GM23338 (cell line): ENCODE measurements at regions not wholly inside any gene's neighbourhood (a gene's known extent, or its start where the extent isn't known, plus 50 kb on each side); places are given as distances from the start of the nearest gene placed in this dataset.

Experiments
- ATAC-seq: fragments of 200-7000 bp; cut with Tn5 transposase; 3 replicates; pipeline ENCODE4 v1.9.1; 2020
- DNase-seq: peaks from one replicate; pipeline ENCODE4 v3.0.0-alpha.2; 2015; ENCODE audit warnings: low spot score
- H2AFZ ChIP-seq: fragments of 200-600 bp; sonication (generic); 2 replicates; pipeline ENCODE4 v1.8.0; 2016; ENCODE audit warnings: antibody characterized with exemption, mild to moderate bottlenecking, moderate library complexity
- H3F3A ChIP-seq: fragments of 200-600 bp; sonication (generic); replicated peaks from 2 replicates; pipeline ENCODE4 v1.8.0; 2017; ENCODE audit warnings: antibody characterized with exemption, mixed run types, low read depth
- H3K27ac ChIP-seq: fragments of 200-600 bp; sonication (generic); 2 replicates; pipeline ENCODE4 v1.6.1; 2016; ENCODE audit warnings: low read depth
- H3K27me3 ChIP-seq: fragments of 200-600 bp; sonication (generic); 2 replicates; pipeline ENCODE4 v1.8.0; 2016; ENCODE audit warnings: mild to moderate bottlenecking, mixed run types, moderate library complexity; ENCODE audit not compliant: insufficient read depth
- H3K36me3 ChIP-seq: fragments of 200-600 bp; sonication (generic); 2 replicates; pipeline ENCODE4 v1.8.0; 2016; ENCODE audit warnings: mild to moderate bottlenecking; ENCODE audit not compliant: insufficient read depth
- H3K4me1 ChIP-seq: fragments of 200-600 bp; sonication (generic); 2 replicates; pipeline ENCODE4 v1.8.0; 2016; ENCODE audit warnings: mild to moderate bottlenecking, moderate library complexity; ENCODE audit not compliant: insufficient read depth
- H3K4me2 ChIP-seq: fragments of 200-600 bp; sonication (generic); 2 replicates; pipeline ENCODE4 v1.7.1; 2017; ENCODE audit warnings: mixed run types
- H3K4me3 ChIP-seq: fragments of 200-600 bp; sonication (generic); 2 replicates; pipeline ENCODE4 v1.6.1; 2016; ENCODE audit warnings: mixed run types
- H3K79me2 ChIP-seq: fragments of 200-600 bp; sonication (generic); replicated peaks from 2 replicates; pipeline ENCODE4 v1.8.0; 2017; ENCODE audit warnings: mild to moderate bottlenecking; ENCODE audit not compliant: insufficient read depth
- H3K9me2 ChIP-seq: fragments of 200-600 bp; sonication (generic); 2 replicates; pipeline ENCODE4 v1.8.0; 2017; ENCODE audit not compliant: insufficient read depth
- H4K20me1 ChIP-seq: fragments of 200-600 bp; sonication (generic); replicated peaks from 2 replicates; pipeline ENCODE4 v1.8.0; 2017; ENCODE audit warnings: mild to moderate bottlenecking; ENCODE audit not compliant: insufficient read depth
- H3K27ac Mint-ChIP-seq: 2 replicates; pipeline ENCODE4 v1.8.0; 2020; ENCODE audit warnings: inconsistent platforms, mild to moderate bottlenecking, moderate library complexity, mixed read lengths
- H3K27me3 Mint-ChIP-seq: 3 replicates; pipeline ENCODE4 v1.8.0; 2022; ENCODE audit warnings: low read depth, mild to moderate bottlenecking, moderate library complexity, mixed read lengths, inconsistent platforms; ENCODE audit not compliant: insufficient read depth, poor library complexity
- H3K36me3 Mint-ChIP-seq: 3 replicates; pipeline ENCODE4 v1.8.0; 2021; ENCODE audit warnings: low read depth, mild to moderate bottlenecking, inconsistent platforms, moderate library complexity, mixed read lengths
- H3K4me1 Mint-ChIP-seq: 3 replicates; pipeline ENCODE4 v1.8.0; 2020; ENCODE audit warnings: mild to moderate bottlenecking, inconsistent platforms, mixed read lengths
- H3K4me3 Mint-ChIP-seq: 3 replicates; pipeline ENCODE4 v1.8.0; 2021; ENCODE audit warnings: moderate library complexity, mild to moderate bottlenecking, inconsistent platforms, mixed read lengths
- H3K9me3 Mint-ChIP-seq: 3 replicates; pipeline ENCODE4 v1.8.0; 2020; ENCODE audit warnings: moderate library complexity, mild to moderate bottlenecking, inconsistent platforms, mixed read lengths
- CREB1 ChIP-seq: fragments of 250-450 bp; sonication (Bioruptor Pico); IDR thresholded peaks from 2 replicates; pipeline ENCODE4 v1.5.0; 2020; ENCODE audit warnings: low read depth, mild to moderate bottlenecking, moderate library complexity
- POLR2AphosphoS5 ChIP-seq: IDR thresholded peaks from 2 replicates; pipeline ENCODE4 v1.6.1; 2016; ENCODE audit warnings: antibody characterized with exemption, low read depth
- STAT1 ChIP-seq: IDR thresholded peaks from one replicate; pipeline ENCODE4 v1.6.1; 2016; ENCODE audit warnings: antibody characterized with exemption; ENCODE audit not compliant: unreplicated experiment
- ZNF114 ChIP-seq: fragments of 250-450 bp; sonication (Bioruptor Pico); IDR thresholded peaks from 2 replicates; pipeline ENCODE4 v1.5.0; 2020; ENCODE audit warnings: mild to moderate bottlenecking, moderate library complexity
- ZNF331 ChIP-seq: fragments of 250-450 bp; sonication (Bioruptor Pico); IDR thresholded peaks from 2 replicates; pipeline ENCODE4 v1.5.0; 2020; ENCODE audit warnings: low read depth, mild to moderate bottlenecking, moderate library complexity
- TF ChIP-seq, protein P1 (sequence below): fragments of 250-450 bp; sonication (Bioruptor Pico); IDR thresholded peaks from 2 replicates; pipeline ENCODE4 v1.5.0; 2020; ENCODE audit warnings: mild to moderate bottlenecking, moderate library complexity
- TF ChIP-seq, protein P2 (sequence below): IDR thresholded peaks from one replicate; pipeline ENCODE4 v1.6.1; 2018; ENCODE audit warnings: antibody characterized with exemption; ENCODE audit not compliant: unreplicated experiment
- TF ChIP-seq, protein P3 (sequence below), 2 experiments: fragments of 200-600 bp in 1 of 2; sonication (generic) in 1 of 2; conservative IDR thresholded peaks; 2 replicates each; pipeline versions ENCODE4 v1.5.1 to v1.6.1; 2016 to 2017; ENCODE audit warnings: antibody characterized with exemption in 2 of 2, low read depth in 2 of 2, mild to moderate bottlenecking in 2 of 2, moderate library complexity in 1 of 2
- TF ChIP-seq, protein P4 (sequence below): IDR thresholded peaks from 2 replicates; pipeline ENCODE4 v1.6.1; 2016; ENCODE audit warnings: antibody characterized with exemption

DNA sequence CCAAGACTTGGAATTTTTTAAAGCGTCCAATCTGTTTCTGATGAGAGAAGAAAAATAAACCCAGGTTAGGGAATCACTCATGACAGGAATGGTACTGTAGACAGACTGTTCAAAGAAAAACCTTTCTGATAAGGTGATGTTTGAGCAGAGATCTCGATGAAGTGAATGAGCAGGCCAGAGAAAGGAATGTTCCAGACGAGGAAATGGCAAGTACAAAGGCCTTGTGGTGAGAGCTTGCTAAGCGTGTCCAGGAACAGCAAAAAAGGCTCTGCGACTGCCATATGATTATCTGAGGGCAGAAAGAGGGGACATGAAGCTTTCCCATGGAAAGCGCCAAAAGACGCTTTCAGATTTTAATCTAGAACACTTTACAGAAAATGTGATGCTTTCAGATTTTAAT, 458.4 kb upstream of the SOX5 start (continued):
- TF ChIP-seq, protein P1, sequence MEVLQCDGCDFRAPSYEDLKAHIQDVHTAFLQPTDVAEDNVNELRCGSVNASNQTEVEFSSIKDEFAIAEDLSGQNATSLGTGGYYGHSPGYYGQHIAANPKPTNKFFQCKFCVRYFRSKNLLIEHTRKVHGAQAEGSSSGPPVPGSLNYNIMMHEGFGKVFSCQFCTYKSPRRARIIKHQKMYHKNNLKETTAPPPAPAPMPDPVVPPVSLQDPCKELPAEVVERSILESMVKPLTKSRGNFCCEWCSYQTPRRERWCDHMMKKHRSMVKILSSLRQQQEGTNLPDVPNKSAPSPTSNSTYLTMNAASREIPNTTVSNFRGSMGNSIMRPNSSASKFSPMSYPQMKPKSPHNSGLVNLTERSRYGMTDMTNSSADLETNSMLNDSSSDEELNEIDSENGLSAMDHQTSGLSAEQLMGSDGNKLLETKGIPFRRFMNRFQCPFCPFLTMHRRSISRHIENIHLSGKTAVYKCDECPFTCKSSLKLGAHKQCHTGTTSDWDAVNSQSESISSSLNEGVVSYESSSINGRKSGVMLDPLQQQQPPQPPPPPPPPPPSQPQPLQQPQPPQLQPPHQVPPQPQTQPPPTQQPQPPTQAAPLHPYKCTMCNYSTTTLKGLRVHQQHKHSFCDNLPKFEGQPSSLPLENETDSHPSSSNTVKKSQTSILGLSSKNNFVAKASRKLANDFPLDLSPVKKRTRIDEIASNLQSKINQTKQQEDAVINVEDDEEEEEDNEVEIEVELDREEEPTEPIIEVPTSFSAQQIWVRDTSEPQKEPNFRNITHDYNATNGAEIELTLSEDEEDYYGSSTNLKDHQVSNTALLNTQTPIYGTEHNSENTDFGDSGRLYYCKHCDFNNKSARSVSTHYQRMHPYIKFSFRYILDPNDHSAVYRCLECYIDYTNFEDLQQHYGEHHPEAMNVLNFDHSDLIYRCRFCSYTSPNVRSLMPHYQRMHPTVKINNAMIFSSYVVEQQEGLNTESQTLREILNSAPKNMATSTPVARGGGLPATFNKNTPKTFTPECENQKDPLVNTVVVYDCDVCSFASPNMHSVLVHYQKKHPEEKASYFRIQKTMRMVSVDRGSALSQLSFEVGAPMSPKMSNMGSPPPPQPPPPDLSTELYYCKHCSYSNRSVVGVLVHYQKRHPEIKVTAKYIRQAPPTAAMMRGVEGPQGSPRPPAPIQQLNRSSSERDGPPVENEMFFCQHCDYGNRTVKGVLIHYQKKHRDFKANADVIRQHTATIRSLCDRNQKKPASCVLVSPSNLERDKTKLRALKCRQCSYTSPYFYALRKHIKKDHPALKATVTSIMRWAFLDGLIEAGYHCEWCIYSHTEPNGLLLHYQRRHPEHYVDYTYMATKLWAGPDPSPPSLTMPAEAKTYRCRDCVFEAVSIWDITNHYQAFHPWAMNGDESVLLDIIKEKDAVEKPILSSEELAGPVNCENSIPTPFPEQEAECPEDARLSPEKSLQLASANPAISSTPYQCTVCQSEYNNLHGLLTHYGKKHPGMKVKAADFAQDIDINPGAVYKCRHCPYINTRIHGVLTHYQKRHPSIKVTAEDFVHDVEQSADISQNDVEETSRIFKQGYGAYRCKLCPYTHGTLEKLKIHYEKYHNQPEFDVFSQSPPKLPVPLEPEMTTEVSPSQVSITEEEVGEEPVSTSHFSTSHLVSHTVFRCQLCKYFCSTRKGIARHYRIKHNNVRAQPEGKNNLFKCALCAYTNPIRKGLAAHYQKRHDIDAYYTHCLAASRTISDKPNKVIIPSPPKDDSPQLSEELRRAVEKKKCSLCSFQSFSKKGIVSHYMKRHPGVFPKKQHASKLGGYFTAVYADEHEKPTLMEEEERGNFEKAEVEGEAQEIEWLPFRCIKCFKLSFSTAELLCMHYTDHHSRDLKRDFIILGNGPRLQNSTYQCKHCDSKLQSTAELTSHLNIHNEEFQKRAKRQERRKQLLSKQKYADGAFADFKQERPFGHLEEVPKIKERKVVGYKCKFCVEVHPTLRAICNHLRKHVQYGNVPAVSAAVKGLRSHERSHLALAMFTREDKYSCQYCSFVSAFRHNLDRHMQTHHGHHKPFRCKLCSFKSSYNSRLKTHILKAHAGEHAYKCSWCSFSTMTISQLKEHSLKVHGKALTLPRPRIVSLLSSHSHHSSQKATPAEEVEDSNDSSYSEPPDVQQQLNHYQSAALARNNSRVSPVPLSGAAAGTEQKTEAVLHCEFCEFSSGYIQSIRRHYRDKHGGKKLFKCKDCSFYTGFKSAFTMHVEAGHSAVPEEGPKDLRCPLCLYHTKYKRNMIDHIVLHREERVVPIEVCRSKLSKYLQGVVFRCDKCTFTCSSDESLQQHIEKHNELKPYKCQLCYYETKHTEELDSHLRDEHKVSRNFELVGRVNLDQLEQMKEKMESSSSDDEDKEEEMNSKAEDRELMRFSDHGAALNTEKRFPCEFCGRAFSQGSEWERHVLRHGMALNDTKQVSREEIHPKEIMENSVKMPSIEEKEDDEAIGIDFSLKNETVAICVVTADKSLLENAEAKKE (CRISPR knock-in tag): no peak

DNA sequence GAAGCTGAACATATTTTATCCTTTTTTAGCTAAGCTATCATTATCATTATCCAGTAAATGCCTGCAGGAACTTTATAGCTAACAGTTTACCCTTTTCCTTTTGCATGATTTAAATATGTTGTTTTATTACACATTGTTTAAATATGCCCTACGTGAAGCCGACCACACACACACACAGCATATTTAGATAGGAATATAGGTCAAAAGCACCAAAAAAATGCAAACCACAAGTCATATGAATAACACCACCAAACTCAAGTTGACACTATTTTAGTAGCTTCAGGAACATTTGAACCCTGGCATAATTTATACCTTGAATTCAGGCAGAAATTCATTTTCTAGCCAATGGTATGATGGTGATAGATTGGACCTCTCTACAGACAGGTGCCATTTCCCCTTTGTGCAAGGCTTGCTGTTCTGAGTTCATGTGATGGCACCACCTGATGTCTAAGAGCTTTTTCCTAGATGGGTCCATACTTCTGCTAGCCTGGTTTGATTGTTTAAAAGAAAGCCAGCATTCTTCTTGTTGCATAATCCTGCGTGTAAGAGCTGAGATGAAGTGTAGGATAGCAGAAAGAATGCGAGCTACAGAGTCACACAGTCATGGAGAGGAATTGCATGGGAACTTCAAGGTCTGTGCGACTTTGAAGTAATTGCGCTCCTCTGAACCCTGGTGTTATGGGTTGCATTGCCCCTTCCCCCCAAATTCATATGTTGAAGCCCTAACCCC, 454.8 kb upstream of the SOX5 start:
- Histone ChIP-seq H3K36me3 (no peaks in the 10 kb centered on the region), H4K20me1 (no peaks in the 10 kb centered on the region), H3K27me3 (no peaks in the 10 kb centered on the region), H3K4me2 (no peak overlapping the region), H3K9me2 (no peaks in the 10 kb centered on the region), H3K4me3 (no peak overlapping the region), H3K27ac (no peak overlapping the region), H3K4me1 (peaks cover 4% of the 10 kb centered on the region; the same call in 1 of the 2 replicates), H3K79me2 (no peaks in the 10 kb centered on the region), H2AFZ (no peak overlapping the region), H3F3A (no peaks in the 10 kb centered on the region)
- H3K9me3 Mint-ChIP-seq: no peaks in the 10 kb centered on the region
- H3K36me3 Mint-ChIP-seq: no peaks in the 10 kb centered on the region
- H3K27me3 Mint-ChIP-seq: peaks cover 2% of the 10 kb centered on the region
- ATAC-seq (peak; percentile 41; the same call in 2 of the 3 replicates), DNase-seq (no peak)
- H3K4me1 Mint-ChIP-seq: peaks cover 16% of the 10 kb centered on the region
- no peak overlapping the region for H3K4me3 Mint-ChIP-seq
- no peak overlapping the region for H3K27ac Mint-ChIP-seq
- TF ChIP-seq, protein P2, sequence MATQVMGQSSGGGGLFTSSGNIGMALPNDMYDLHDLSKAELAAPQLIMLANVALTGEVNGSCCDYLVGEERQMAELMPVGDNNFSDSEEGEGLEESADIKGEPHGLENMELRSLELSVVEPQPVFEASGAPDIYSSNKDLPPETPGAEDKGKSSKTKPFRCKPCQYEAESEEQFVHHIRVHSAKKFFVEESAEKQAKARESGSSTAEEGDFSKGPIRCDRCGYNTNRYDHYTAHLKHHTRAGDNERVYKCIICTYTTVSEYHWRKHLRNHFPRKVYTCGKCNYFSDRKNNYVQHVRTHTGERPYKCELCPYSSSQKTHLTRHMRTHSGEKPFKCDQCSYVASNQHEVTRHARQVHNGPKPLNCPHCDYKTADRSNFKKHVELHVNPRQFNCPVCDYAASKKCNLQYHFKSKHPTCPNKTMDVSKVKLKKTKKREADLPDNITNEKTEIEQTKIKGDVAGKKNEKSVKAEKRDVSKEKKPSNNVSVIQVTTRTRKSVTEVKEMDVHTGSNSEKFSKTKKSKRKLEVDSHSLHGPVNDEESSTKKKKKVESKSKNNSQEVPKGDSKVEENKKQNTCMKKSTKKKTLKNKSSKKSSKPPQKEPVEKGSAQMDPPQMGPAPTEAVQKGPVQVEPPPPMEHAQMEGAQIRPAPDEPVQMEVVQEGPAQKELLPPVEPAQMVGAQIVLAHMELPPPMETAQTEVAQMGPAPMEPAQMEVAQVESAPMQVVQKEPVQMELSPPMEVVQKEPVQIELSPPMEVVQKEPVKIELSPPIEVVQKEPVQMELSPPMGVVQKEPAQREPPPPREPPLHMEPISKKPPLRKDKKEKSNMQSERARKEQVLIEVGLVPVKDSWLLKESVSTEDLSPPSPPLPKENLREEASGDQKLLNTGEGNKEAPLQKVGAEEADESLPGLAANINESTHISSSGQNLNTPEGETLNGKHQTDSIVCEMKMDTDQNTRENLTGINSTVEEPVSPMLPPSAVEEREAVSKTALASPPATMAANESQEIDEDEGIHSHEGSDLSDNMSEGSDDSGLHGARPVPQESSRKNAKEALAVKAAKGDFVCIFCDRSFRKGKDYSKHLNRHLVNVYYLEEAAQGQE: no peak
- TF ChIP-seq CREB1 (CRISPR knock-in tag) (no peak), ZNF114 (no peak), ZNF331 (no peak), STAT1 (no peak), POLR2AphosphoS5 (no peak)
- TF ChIP-seq, protein P3, sequence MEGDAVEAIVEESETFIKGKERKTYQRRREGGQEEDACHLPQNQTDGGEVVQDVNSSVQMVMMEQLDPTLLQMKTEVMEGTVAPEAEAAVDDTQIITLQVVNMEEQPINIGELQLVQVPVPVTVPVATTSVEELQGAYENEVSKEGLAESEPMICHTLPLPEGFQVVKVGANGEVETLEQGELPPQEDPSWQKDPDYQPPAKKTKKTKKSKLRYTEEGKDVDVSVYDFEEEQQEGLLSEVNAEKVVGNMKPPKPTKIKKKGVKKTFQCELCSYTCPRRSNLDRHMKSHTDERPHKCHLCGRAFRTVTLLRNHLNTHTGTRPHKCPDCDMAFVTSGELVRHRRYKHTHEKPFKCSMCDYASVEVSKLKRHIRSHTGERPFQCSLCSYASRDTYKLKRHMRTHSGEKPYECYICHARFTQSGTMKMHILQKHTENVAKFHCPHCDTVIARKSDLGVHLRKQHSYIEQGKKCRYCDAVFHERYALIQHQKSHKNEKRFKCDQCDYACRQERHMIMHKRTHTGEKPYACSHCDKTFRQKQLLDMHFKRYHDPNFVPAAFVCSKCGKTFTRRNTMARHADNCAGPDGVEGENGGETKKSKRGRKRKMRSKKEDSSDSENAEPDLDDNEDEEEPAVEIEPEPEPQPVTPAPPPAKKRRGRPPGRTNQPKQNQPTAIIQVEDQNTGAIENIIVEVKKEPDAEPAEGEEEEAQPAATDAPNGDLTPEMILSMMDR (conservative IDR thresholded peaks at IDR 0.05; ENCODE audit: low read depth in 2 of 2): no peak
- TF ChIP-seq, protein P4, sequence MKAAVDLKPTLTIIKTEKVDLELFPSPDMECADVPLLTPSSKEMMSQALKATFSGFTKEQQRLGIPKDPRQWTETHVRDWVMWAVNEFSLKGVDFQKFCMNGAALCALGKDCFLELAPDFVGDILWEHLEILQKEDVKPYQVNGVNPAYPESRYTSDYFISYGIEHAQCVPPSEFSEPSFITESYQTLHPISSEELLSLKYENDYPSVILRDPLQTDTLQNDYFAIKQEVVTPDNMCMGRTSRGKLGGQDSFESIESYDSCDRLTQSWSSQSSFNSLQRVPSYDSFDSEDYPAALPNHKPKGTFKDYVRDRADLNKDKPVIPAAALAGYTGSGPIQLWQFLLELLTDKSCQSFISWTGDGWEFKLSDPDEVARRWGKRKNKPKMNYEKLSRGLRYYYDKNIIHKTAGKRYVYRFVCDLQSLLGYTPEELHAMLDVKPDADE: no peak
